Fibroblast of skin of left biceps (primary cell): ENCODE measurements at regions not wholly inside any gene's neighbourhood (a gene's known extent, or its start where the extent isn't known, plus 50 kb on each side); places are given as distances from the start of the nearest gene placed in this dataset.

Experiments used
- DNase-seq, 2 experiments: peaks; one replicate each; pipeline ENCODE4 v3.0.0-alpha.2; 2013; ENCODE audit warnings: low read depth in 2 of 2

DNA sequence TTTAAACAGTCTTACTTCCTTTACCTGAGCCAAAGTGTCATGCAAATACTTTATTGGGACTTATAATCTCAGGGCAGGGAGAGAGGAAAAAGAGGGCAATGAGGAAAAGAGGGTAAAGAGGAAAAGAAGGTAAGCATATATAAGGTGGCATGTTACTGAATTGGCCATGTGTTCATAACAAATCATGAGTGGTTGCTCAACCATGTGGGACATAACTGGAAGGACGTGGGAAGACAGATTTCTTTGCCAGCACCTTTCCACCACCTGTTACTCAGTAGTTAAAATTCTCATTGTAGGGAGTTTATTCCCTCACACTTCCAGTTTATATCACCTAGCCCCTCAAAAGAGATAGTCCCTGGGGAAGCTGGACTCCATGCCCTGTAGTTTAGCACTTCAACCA is 54.7 kb upstream of the TPRG1 start:
- no peak for DNase-seq

- no peak for DNase-seq
Measured at GRCh38 chr3:189118896-189119295, 52.9 kb upstream of the TPRG1 start.

- DNase-seq: no peak
Measured at GRCh38 chr3:189119950-189120349, 51.8 kb upstream of the TPRG1 start.

GRCh38 chr3:189121092-189121491 is 50.7 kb upstream of the TPRG1 start:
- DNase-seq: no peak
